ENCODE measurements at regions not wholly inside any gene's neighbourhood (a gene's known extent, or its start where the extent isn't known, plus 50 kb on each side); places are given as distances from the start of the nearest gene placed in this dataset.

GRCh38 chr2:180753809-180754761 lies 226.3 kb upstream of the UBE2E3 start:
- TF ChIP-seq CTCF (IDR thresholded peaks at IDR 0.05) (no peak), EP300 (IDR thresholded peaks at IDR 0.05) (no peak), POLR2A (IDR thresholded peaks at IDR 0.05) (no peak), POLR2AphosphoS5 (IDR thresholded peaks at IDR 0.05) (no peak)
